SK-N-MC (cell line): ENCODE measurements at regions not wholly inside any gene's neighbourhood (a gene's known extent, or its start where the extent isn't known, plus 50 kb on each side); places are given as distances from the start of the nearest gene placed in this dataset.

Experiments used
- DNase-seq: peaks from one replicate; pipeline ENCODE4 v3.0.0-alpha.2; 2011; ENCODE audit warnings: low read depth, low spot score
- H3K27ac ChIP-seq: fragments of 200-600 bp; sonication (generic); 2 replicates; pipeline ENCODE4 v1.5.1; 2016; ENCODE audit warnings: mixed run types
- H3K36me3 ChIP-seq: fragments of 200-600 bp; sonication (generic); 2 replicates; pipeline ENCODE4 v1.6.1; 2017; ENCODE audit warnings: antibody characterized with exemption, low read length, mixed read lengths; ENCODE audit not compliant: insufficient read depth
- H3K4me3 ChIP-seq: fragments of 200-600 bp; sonication (generic); 2 replicates; pipeline ENCODE4 v1.5.1; 2016
- H3K9ac ChIP-seq: fragments of 200-600 bp; sonication (generic); 2 replicates; pipeline ENCODE4 v1.8.0; 2017; ENCODE audit warnings: mixed run types, mixed read lengths; ENCODE audit not compliant: insufficient read length
- H3K9me3 ChIP-seq: fragments of 200-600 bp; sonication (generic); 2 replicates; pipeline ENCODE4 v1.6.1; 2017; ENCODE audit warnings: low read depth, mild to moderate bottlenecking, antibody characterized with exemption, low read length, moderate library complexity, mixed read lengths
- EZH2 ChIP-seq: fragments of 200-600 bp; sonication (generic); IDR thresholded peaks from one replicate; pipeline ENCODE4 v1.6.1; 2017; ENCODE audit warnings: antibody characterized with exemption
- FOXP2 ChIP-seq: optimal IDR thresholded peaks from 2 replicates; pipeline ENCODE3; 2011; ENCODE audit warnings: mild to moderate bottlenecking, moderate library complexity; ENCODE audit not compliant: insufficient read depth; ENCODE audit errors: extremely low read length, control extremely low read depth
- POLR2AphosphoS5 ChIP-seq: IDR thresholded peaks from 2 replicates; pipeline ENCODE4 v1.6.1; 2012; ENCODE audit warnings: mild to moderate bottlenecking, low read depth, low read length, borderline replicate concordance

GRCh38 chr20:57934007-57934805, 224.4 kb upstream of the PMEPA1 start:
- Histone ChIP-seq H3K27ac (no peak overlapping the region), H3K9me3 (no peaks in the 10 kb centered on the region), H3K9ac (no peak overlapping the region), H3K36me3 (no peaks in the 10 kb centered on the region), H3K4me3 (no peak overlapping the region)
- DNase-seq = no peak
- TF ChIP-seq POLR2AphosphoS5 (no peak), FOXP2 (no peak), EZH2 (no peak)

DNA sequence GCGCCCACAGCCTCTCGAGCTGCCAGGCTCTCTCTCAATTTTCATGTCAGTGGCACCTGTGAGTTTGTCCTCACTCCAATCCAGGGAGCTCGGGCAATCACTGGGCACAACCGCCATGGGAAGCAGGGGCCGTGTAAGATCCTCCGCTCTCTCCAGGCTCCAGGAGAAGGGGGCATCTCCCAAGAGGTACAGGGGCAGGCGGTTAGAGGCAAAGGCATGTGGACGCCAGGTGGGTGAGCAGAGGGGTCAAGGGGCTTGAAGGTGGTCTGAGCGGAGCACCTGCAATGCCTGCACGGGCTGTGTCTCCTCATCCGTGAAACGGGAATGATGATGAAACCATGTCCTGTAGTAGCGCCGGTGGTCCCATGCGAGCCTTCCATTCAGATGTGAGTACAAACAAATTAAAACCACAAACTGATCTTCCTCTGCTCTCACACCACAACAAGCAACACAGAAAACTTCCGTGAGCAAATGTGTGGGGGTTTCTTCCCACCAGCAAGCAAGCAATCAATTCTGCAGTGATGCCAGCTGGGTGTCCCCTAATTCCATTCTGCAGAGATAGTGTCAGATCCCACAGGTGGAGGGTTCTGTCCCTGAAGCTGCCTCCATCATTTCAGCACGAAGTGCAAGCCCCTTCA, 222.5 kb upstream of the PMEPA1 start:
- no peaks in the 10 kb centered on the region for H3K36me3 ChIP-seq
- H3K9me3 ChIP-seq = no peaks in the 10 kb centered on the region
- no peak for DNase-seq
- no peak overlapping the region for H3K27ac ChIP-seq
- TF ChIP-seq POLR2AphosphoS5 (no peak), EZH2 (no peak), FOXP2 (no peak)
- no peak overlapping the region for H3K9ac ChIP-seq
- H3K4me3 ChIP-seq = no peak overlapping the region

- DNase-seq = no peak
- Histone ChIP-seq H3K4me3 (no peak overlapping the region), H3K27ac (no peak overlapping the region), H3K36me3 (no peaks in the 10 kb centered on the region), H3K9ac (no peak overlapping the region), H3K9me3 (no peaks in the 10 kb centered on the region)
- TF ChIP-seq FOXP2 (no peak), EZH2 (no peak), POLR2AphosphoS5 (no peak)
Measured at GRCh38 chr20:57930351-57930750, 220.5 kb upstream of the PMEPA1 start.

DNA sequence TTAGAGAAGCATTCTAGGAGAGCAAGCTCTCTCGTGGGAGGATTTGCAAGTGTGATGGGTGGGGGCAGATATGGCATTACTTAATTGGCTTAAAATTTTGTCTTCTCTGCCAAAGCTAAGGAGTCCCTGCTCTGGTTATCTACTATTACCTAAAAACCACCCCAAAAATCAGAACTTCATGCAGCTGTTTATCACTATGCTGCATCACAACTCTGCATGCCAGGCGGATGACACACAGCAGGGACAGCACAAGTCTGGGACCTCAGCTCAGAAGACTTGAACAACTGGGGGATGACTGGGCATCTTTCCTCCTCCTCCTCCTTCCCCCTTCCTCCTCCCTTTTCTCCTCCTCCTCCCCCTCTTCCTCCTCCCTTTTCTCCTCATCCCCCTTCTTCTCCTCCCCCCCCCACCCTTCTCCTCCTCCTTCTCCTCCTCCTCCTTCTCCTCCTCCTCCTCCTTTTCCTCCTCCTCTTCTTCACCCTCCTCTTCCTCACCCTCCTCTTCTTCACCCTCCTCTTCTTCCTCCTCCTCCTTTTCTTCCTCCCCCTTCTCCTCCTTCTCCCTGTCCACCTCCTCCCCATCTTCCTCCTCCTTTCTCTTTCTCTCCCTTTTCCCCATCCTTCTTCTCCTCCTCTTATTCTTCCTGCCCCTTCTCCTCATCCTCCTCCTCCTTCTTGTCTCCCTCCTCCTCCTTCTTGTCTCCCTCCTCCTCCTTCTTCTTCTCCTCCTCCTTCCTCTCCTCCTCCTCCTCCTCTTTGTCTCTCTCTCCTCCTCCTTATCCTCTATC, 218.6 kb upstream of the PMEPA1 start:
- no peaks in the 10 kb centered on the region for H3K9me3 ChIP-seq

DNA sequence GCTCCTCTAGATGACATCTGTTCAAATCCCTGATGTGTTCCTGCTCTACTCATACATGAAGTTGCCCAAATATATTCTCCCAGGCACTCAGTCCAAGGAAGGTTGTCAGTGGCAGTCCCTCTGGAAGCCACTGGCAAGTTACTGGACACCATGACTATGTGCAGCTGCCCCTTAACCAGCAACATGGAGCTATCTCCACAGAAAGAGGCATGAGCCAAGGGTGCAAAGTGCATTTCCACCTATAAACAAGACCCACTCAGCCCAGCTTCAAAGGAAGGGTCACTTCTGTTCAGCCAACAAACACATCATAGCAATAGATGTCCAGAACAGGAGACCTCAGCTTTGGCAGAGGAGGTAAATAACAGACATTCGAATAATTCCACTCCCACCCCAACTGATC, 217.6 kb upstream of the PMEPA1 start:
- H3K4me3 ChIP-seq = no peak overlapping the region
- no peak overlapping the region for H3K9ac ChIP-seq
- no peaks in the 10 kb centered on the region for H3K36me3 ChIP-seq
- TF ChIP-seq POLR2AphosphoS5 (no peak), FOXP2 (no peak), EZH2 (no peak)
- H3K27ac ChIP-seq = no peak overlapping the region
- H3K9me3 ChIP-seq = no peaks in the 10 kb centered on the region
- DNase-seq = no peak

More for the DNA sequence above, 218.6 kb upstream of the PMEPA1 start:
- Histone ChIP-seq H3K36me3 (no peaks in the 10 kb centered on the region), H3K27ac (no peak overlapping the region), H3K9ac (no peak overlapping the region), H3K4me3 (no peak overlapping the region)
- no peak for DNase-seq
- TF ChIP-seq EZH2 (no peak), POLR2AphosphoS5 (no peak), FOXP2 (no peak)

DNA sequence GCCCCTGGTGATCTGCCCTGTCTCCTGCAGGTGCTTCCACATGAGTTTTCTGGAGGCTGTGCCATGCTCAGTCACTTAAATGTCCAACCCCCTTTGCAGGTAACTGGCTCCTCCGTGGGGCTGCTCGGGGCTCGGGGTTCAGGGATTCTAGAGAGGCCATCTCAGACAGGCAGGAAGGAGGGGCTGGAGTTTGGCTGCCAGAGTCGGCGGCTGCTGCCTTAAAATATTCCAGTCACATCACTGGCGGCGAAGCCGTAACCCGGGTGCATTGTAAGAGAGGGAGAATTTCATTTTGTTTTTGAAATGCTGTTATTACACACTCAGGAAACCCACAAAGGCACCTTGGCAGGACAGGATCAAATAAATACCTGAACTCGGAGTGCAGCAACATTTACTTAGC, 212.9 kb upstream of the PMEPA1 start:
- Histone ChIP-seq H3K4me3 (no peak overlapping the region), H3K27ac (no peak overlapping the region), H3K9ac (no peak overlapping the region), H3K9me3 (no peaks in the 10 kb centered on the region), H3K36me3 (no peaks in the 10 kb centered on the region)
- no peak for DNase-seq
- TF ChIP-seq FOXP2 = no peak
- no peak for TF ChIP-seq POLR2AphosphoS5
- no peak for TF ChIP-seq EZH2

DNA sequence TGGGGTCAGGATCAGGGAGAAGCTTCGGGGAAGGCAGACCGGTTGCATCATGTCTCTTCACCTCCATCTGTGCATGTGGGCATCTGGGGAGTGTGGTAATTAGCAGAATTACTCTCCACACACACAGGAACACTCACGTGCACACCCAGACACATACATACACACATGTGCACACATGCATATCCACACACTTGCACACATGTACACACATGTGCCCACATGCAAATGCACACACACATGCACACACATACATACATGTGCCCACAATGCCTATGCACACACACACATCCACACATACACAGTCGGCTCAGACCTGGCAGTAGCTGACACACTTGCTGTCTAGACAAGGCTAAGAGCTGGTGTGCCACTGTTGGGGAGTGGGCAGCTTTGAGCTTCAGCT, 212.3 kb upstream of the PMEPA1 start:
- H3K9ac ChIP-seq = no peak overlapping the region
- H3K4me3 ChIP-seq = no peak overlapping the region
- DNase-seq = no peak
- TF ChIP-seq FOXP2 = no peak
- TF ChIP-seq EZH2 = no peak
- TF ChIP-seq POLR2AphosphoS5 = no peak
- H3K27ac ChIP-seq = no peak overlapping the region
- H3K9me3 ChIP-seq = no peaks in the 10 kb centered on the region
- H3K36me3 ChIP-seq = no peaks in the 10 kb centered on the region

- no peak overlapping the region for H3K4me3 ChIP-seq
- H3K9ac ChIP-seq = no peak overlapping the region
- DNase-seq = no peak
- no peaks in the 10 kb centered on the region for H3K9me3 ChIP-seq
- no peak for TF ChIP-seq POLR2AphosphoS5
- TF ChIP-seq FOXP2 = no peak
- no peaks in the 10 kb centered on the region for H3K36me3 ChIP-seq
- no peak overlapping the region for H3K27ac ChIP-seq
Measured at GRCh38 chr20:57921676-57922075, 211.9 kb upstream of the PMEPA1 start.
